GM18517 (cell line): ENCODE measurements at regions not wholly inside any gene's neighbourhood (a gene's known extent, or its start where the extent isn't known, plus 50 kb on each side); places are given as distances from the start of the nearest gene placed in this dataset.
"Not testable (repeated sequence)": the region's sequence is repeated elsewhere in the genome, so short reads cannot be mapped to it uniquely, and the experiment has no call there.

Experiments used
- ATAC-seq: cut with Tn5 transposase; IDR thresholded peaks from one replicate; pipeline ENCODE4 v1.9.1; 2021; ENCODE audit warnings: mild to moderate bottlenecking, moderate library complexity; ENCODE audit not compliant: unreplicated experiment

DNA sequence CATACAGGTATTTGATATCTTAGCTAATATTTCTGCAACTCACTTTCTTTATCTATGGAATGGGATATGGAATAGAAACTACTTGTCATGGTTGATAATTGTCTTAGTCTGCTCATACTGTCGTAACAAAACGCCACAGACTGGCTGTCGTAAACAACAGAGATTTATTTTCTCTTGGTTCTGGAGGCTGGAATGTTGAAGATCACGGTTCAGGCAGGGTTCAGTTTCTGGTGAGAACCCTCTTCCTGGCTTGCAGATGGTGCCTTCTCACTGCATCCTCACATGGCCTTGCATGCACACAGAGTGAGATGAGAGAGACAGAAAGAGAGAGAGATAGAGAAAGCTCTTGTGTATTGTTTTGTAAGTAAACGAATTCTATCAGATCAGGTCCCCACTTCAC, 332.7 kb upstream of the MAGI2 start:
- no peak for ATAC-seq

DNA sequence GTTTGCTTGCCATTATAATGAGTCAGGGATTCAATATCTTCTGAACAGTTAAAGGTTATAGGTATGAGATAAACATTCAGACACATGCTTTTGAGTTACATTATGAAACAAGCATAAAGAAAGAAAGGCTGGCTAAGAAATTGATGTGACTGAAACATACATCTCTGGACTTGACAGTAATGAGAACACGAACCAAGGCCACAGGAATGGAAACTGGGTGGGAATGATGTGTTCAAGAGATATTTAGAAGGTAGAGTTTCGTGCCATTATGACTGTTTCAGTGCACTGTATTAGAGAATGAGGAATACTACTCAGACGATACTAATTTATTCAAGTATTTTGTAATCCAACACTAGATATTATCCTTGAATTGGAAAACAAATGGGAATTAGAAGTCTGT, 332.1 kb upstream of the MAGI2 start:
- no peak for ATAC-seq

DNA sequence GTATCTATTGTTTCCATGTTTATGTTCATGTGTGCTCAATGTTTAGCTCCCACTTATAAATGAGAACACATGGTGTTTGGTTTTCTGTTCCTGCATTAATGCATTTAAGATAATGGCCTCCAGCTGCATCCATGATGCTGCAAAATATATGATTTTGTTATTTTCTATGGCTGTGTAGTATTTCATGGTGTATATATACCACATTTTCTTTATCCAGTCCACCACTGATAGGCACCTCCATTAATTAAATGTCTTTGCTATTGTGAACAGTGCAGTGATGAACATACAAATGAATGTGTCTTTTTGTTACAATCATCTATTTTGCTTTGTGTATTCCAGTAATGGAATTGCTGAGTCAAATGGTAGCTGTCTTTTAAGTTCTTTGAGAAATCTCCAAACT, 329.4 kb upstream of the MAGI2 start:
- no peak for ATAC-seq

GRCh38 chr7:79782256-79782655, 328.8 kb upstream of the MAGI2 start:
- no peak for ATAC-seq

- no peak for ATAC-seq
Observed at GRCh38 chr7:79781716-79782115, 328.2 kb upstream of the MAGI2 start.

- ATAC-seq: no peak
Observed at GRCh38 chr7:79778786-79779770, 325.6 kb upstream of the MAGI2 start.

DNA sequence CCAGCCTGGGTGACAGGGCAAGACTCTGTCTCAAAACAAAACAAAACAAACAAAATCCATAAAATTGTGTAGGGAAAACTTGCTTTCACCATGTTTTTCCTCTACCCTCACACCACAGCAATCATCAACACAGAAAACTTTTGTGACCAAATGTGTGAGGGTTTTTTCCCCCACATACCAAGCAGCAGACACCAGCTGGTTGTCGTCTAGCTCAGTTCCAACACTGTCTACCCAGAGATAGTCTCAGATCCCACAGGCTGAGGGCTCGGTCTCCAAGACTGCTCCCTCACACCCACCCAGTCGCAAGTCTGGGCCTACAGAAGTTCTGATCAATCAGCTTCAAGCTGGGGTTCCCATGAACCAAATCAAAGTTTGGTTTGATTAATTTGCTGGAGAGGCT, 322.4 kb upstream of the MAGI2 start:
- ATAC-seq: no peak

- ATAC-seq: no peak
Observed at GRCh38 chr7:79774150-79774549, 320.7 kb upstream of the MAGI2 start.

- no peak for ATAC-seq
Observed at GRCh38 chr7:79770970-79771369, 317.5 kb upstream of the MAGI2 start.

DNA sequence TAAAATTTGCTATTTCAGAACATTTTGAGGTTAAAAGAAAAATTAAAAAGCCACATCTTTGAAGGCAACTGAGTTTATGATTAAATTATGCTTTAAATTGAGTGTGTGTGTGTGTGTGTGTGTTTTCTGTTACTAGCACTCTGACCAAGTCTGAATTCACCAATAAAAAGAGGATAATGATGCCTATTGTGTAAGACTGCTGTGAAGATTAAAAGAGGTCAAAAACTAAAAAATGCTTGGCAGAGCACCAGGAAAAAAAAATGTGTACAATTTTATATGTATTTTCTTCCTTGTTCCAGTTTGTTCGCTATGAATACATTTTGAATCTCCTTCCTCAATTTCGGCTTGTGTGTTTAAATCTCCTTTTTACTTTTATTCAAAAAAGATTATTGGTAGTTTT, 316.6 kb upstream of the MAGI2 start:
- ATAC-seq: no peak

DNA sequence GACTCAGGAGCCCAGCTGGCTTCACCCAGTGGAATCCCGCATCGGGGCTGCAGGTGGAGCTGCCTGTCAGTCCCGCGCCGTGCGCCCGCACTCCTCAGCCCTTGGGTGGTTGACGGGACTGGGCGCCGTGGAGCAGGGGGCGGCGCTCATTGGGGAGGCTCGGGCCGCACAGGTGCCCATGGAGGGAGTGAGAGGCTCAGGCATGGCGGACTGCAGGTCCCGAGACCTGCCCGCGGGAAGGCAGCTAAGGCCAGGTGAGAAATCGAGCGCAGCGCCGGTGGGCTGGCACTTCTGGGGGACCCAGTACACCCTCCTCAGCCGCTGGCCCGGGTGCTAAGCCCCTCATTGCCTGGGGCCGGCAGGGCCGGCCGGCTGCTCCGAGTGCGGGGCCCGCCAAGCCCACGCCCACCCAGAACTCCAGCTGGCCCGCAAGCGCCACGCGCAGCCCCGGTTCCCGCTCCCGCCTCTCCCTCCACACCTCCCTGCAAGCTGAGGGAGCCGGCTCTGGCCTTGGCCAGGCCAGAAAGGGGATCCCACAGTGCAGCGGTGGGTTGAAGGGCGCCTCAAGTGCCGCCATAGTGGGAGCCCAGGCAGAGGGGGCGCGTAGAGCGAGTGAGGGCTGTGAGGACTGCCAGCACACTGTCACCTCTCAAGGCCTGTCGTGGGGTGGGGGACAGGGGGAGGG, 314.6 kb upstream of the MAGI2 start:
- not testable (repeated sequence) for ATAC-seq

DNA sequence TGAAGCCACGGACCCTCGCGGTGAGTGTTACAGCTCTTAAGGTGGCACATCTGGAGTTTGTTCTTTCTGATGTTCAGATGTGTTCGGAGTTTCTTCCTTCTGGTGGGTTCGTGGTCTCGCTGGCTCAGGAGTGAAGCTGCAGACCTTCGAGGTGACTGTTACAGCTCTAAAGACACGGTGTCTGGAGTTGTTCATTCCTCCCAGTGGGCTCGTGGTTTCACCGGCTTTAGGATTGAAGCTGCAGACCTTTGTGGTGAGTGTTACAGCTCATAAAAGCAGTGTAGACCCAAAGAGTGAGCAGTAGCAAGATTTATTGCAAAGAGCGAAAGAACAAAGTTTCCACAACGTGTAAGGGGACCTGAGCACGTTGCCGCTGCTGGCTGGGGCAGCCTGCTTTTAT, 313.7 kb upstream of the MAGI2 start:
- not testable (repeated sequence) for ATAC-seq

- no peak for ATAC-seq
Observed at GRCh38 chr7:79761876-79762429, 308.5 kb upstream of the MAGI2 start.

DNA sequence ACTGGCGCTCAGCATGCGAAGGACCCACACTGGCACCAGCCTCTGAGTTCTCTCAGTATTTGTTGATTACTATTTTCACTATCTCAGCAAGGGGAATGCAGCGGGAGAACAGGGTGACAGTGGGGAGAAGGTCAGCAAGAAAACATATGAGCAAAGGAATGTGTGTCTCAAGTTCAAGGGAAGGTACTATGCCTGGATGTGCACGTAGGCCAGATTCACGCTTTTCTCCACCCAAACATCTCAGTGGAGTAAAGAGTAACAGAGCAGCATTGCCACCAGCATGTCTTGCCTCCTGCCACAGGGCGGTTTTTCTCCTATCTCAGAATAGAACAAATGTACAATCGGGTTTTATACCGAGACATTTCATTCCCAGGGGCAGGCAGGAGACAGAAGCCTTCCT, 297.5 kb upstream of the MAGI2 start:
- not testable (repeated sequence) for ATAC-seq

DNA sequence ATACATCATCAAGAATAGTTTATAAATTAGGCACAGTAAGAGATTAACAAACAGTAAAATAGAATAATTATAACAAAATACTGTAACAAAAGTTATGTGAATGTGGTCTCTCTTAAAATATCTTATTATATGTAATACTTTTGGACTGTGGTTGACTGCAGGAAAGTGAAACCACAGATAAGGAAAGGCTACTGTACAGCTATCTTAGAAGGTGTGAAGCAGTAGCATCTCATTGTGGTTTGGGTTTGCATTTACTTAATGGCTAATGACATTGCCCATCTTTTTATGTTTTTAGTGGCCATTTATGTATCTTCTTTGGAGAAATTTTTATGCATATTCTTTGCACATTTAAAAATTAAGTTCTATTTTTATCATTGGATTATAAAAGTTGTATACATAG, 296.4 kb upstream of the MAGI2 start:
- no peak for ATAC-seq

GRCh38 chr7:79741684-79742083, 288.2 kb upstream of the MAGI2 start:
- no peak for ATAC-seq

GRCh38 chr7:79740076-79740475, 286.6 kb upstream of the MAGI2 start:
- ATAC-seq: no peak

DNA sequence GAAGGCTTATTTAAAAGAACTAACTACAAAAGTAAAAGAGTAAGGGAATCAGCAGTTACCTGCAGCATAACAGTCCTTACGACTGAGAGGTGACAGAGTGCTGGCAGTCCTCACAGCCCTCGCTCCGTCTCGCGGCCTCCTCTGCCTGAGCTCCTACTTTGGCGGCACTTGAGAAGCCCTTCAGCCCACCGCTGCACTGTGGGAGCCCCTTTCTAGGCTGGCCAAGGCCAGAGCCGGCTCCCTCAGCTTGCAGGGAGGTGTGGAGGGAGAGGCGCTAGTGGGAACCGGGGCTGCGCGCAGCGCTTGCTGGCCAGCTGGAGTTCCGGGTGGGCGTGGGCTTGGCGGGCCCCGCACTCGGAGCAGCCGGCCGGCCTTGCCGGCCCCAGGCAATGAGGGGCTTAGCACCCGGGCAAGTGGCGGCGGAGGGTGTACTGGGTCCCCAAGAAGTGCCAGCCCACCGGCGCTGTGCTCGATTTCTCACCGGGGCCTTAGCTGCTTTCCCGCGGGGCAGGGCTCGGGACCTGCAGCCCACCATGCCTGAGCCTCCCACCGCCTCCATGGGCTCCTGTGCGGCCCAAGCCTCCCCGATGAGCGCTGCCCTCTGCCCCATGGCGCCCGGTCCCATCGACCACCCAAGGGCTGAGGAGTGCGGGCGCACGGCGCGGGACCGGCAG, 285.7 kb upstream of the MAGI2 start:
- not testable (repeated sequence) for ATAC-seq

DNA sequence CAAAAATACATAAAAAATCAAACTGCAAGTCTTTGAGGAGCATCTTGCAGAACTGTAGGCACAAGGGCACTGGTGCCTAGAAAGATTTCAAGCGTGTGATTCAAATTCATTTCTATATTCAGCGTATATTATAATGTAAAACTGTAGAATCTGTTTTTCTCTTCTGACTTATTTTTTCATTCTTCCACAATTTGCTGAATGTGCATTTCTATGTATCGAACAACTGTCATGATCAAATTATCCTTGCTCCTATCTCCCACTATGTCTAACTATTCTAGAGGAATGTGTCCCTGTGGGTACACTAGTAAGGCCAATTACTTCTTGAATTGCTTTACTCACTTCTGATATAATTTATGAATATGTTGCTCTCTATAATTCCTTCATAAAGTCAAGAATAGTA, 283.0 kb upstream of the MAGI2 start:
- ATAC-seq: no peak

DNA sequence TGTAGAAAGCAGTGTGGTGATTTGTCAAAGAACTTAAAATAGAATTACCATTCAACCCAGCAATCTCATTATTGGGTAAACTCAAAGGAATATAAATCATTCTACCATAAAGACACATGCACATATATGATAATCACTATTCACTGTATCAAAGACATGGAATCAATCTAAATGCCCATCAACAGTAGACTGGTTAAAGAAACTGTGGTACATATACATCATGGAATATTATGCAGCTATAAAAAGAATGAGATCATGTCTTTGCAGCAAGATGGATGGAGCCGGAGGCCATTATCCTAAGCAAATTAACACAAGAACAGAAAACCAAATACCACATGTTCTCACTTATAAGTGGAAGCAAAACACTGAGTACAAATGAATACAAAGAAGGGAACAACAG, 281.5 kb upstream of the MAGI2 start:
- ATAC-seq: no peak

DNA sequence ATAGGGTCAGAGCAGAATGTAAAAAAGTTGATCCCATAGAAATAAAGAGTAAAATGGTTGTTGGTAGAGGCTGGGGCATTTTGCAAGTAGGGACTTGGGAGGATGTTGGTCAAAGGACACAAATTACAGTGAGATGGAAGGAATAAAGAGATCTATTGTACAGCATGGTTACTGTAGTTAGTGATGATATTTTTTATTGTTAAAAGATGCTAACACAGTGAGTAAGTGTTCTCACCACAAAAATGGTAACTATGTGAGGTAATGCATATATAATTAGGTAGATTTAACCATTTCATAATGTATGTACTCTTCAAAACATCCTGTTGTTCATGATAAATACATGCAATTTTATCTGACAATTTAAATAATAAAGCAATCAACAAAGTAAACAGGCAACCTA, 280.7 kb upstream of the MAGI2 start:
- no peak for ATAC-seq
